ENCODE measurements at regions not wholly inside any gene's neighbourhood (a gene's known extent, or its start where the extent isn't known, plus 50 kb on each side); places are given as distances from the start of the nearest gene placed in this dataset.

DNA sequence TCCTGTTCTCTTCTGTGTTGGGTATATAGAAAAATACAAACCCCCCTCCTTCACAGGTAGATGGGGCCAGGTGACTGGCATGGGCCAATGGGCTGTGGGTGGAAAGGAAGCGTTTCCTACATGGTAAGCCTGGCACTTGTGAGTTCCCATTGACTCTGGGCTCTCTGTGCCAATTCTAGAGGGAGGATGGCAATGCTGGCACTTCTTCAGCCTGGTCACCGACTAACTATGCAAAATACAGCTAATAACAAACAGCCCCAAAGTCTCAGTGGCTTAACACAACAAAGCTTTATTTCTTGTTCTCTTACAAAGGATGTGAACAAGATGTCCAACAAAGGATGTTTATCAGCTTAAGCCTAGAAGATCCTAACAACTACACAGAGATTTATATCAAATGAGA is 258.1 kb downstream of the SYK start:
- TF ChIP-seq, protein P1, sequence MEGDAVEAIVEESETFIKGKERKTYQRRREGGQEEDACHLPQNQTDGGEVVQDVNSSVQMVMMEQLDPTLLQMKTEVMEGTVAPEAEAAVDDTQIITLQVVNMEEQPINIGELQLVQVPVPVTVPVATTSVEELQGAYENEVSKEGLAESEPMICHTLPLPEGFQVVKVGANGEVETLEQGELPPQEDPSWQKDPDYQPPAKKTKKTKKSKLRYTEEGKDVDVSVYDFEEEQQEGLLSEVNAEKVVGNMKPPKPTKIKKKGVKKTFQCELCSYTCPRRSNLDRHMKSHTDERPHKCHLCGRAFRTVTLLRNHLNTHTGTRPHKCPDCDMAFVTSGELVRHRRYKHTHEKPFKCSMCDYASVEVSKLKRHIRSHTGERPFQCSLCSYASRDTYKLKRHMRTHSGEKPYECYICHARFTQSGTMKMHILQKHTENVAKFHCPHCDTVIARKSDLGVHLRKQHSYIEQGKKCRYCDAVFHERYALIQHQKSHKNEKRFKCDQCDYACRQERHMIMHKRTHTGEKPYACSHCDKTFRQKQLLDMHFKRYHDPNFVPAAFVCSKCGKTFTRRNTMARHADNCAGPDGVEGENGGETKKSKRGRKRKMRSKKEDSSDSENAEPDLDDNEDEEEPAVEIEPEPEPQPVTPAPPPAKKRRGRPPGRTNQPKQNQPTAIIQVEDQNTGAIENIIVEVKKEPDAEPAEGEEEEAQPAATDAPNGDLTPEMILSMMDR (IDR thresholded peaks at IDR 0.05), result no peak
- no peak for TF ChIP-seq POLR2A (IDR thresholded peaks at IDR 0.05)
